Stimulated activated CD4-positive, alpha-beta T cell treated with anti-CD3 and anti-CD28 coated beads, Interleukin-1b, Interleukin-23, amount 100 ng/mL, for 24 hours (primary cell): ENCODE measurements at regions not wholly inside any gene's neighbourhood (a gene's known extent, or its start where the extent isn't known, plus 50 kb on each side); places are given as distances from the start of the nearest gene placed in this dataset.

Source experiments
- DNase-seq, 4 experiments: peaks; one replicate each; pipeline ENCODE4 v3.0.0-alpha.2; 2020; ENCODE audit warnings: low read depth in 4 of 4, low spot score in 1 of 4

DNA sequence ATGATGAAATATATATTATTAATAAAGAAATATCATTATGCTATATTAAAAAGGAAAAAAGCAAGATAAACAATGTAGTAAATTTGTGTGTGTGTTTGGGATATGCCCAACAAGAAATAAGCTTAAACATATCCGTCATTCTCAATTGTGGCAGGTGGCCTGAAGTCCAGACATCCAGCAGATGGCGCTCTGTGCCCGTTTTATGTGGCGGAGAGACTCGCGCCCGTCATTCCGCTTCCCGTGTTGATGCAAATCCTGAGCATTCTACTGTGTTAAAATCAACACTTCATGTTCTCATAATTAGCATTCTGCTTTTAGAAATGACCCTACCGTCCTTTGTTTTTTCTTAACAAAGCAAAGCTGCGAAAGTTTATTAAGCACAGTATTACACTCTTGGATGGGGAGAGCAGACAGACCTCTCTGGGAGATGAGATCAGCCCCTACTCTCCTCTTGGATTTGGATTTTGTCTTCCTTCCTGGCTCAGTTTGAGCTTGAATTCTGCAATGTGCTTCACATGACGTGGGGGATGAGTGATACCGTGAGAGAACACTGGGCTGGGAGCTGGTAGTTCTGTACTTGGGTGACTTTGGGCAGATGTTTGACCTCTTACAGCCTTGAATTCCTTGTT lies 125.8 kb downstream of the MCHR2 start:
- peak; percentile 48 to 58 (median 54) for DNase-seq
